Spleen (tissue), 7 donors: ENCODE measurements at regions not wholly inside any gene's neighbourhood (a gene's known extent, or its start where the extent isn't known, plus 50 kb on each side); places are given as distances from the start of the nearest gene placed in this dataset.

Experiments used
- CTCF ChIP-seq, 11 experiments: fragments of 200-600 bp in 7 of 11; fragments of 450-650 bp in 4 of 11; sonication (generic) in 4 of 11; IDR thresholded peaks in 8 of 11; conservative IDR thresholded peaks in 3 of 11; 1 replicate in 7 of 11; 2 replicates in 4 of 11; pipeline versions ENCODE4 v1.4.0 to v1.8.0; 2016 to 2021; ENCODE audit warnings: antibody characterized with exemption in 11 of 11, inconsistent platforms in 4 of 11, mild to moderate bottlenecking in 1 of 11
- POLR2AphosphoS5 ChIP-seq, 3 donors: sonication (generic); formaldehyde crosslinking; IDR thresholded peaks; one replicate each; pipeline ENCODE4 v1.5.1; 2017; ENCODE audit warnings: antibody characterized with exemption in 3 of 3
- donor health status: DM: no; HTN: no; CAD: no; lungs with moderate emphysema.
- donor health status: DM: no; HTN: no; CAD: no.
- donor health status: DM: no; HTN: no; CAD: no.

- TF ChIP-seq CTCF (IDR thresholded peaks at IDR 0.05 in 8 of 11, conservative IDR thresholded peaks at IDR 0.05 in 3 of 11) (no peak), POLR2AphosphoS5 (IDR thresholded peaks at IDR 0.05) (no peak)
Measured at GRCh38 chr12:92489781-92490180, 213.0 kb upstream of the PLEKHG7 start.
